ENCODE measurements at regions not wholly inside any gene's neighbourhood (a gene's known extent, or its start where the extent isn't known, plus 50 kb on each side); places are given as distances from the start of the nearest gene placed in this dataset.
A peak's percentile ranks its signal among the peaks of the same experiment; 100 is the strongest.

GRCh38 chrX:34749896-34750295, 92.8 kb upstream of the TMEM47 start:
- H3K27ac ChIP-seq (ENCODE audit: insufficient read depth, low read length): no peak overlapping the region
- no peaks in the 10 kb centered on the region for H3K79me2 ChIP-seq (ENCODE audit: control insufficient read depth, insufficient read depth, low read length)
- H3K4me2 ChIP-seq (ENCODE audit: extremely low read depth, insufficient read depth, low read length): no peak overlapping the region
- H3K9ac ChIP-seq (ENCODE audit: insufficient read depth, low read length): no peak overlapping the region
- H3K27me3 ChIP-seq (ENCODE audit: control insufficient read depth, insufficient read depth, low read length): no peaks in the 10 kb centered on the region
- no peaks in the 10 kb centered on the region for H3K4me1 ChIP-seq (ENCODE audit: control insufficient read depth, extremely low read depth, insufficient read depth, low read length)
- no peak for TF ChIP-seq CTCF (conservative IDR thresholded peaks at IDR 0.05 in 1 of 2, IDR thresholded peaks at IDR 0.05 in 1 of 2; ENCODE audit: low read depth in 1 of 2, low read length in 2 of 2)
- TF ChIP-seq EZH2 (IDR thresholded peaks at IDR 0.05; ENCODE audit: low read length, missing control alignments): no peak
- H2AFZ ChIP-seq (ENCODE audit: low read length): no peak overlapping the region
- H4K20me1 ChIP-seq (ENCODE audit: control insufficient read depth, extremely low read depth, insufficient read depth, low read length): no peaks in the 10 kb centered on the region
- no peak for DNase-seq (ENCODE audit: low read depth in 2 of 2)
- H3K9me3 ChIP-seq (ENCODE audit: control insufficient read depth, insufficient read depth, low read depth, low read length): no peaks in the 10 kb centered on the region
- no peak overlapping the region for H3K4me3 ChIP-seq (replicated peaks in 1 of 4; ENCODE audit: control extremely low read depth in 1 of 4, insufficient read depth in 1 of 4, low read depth in 3 of 4, low read length in 4 of 4)
- H3K36me3 ChIP-seq (ENCODE audit: control insufficient read depth, insufficient read depth, low read length): no peaks in the 10 kb centered on the region

- no peak overlapping the region for H3K9ac ChIP-seq (ENCODE audit: insufficient read depth, low read length)
- H3K4me1 ChIP-seq (ENCODE audit: control insufficient read depth, extremely low read depth, insufficient read depth, low read length): no peaks in the 10 kb centered on the region
- H3K4me2 ChIP-seq (ENCODE audit: extremely low read depth, insufficient read depth, low read length): no peak overlapping the region
- H3K27me3 ChIP-seq (ENCODE audit: control insufficient read depth, insufficient read depth, low read length): no peaks in the 10 kb centered on the region
- no peaks in the 10 kb centered on the region for H3K9me3 ChIP-seq (ENCODE audit: control insufficient read depth, insufficient read depth, low read depth, low read length)
- H4K20me1 ChIP-seq (ENCODE audit: control insufficient read depth, extremely low read depth, insufficient read depth, low read length): no peaks in the 10 kb centered on the region
- H3K27ac ChIP-seq (ENCODE audit: insufficient read depth, low read length): no peak overlapping the region
- no peak overlapping the region for H2AFZ ChIP-seq (ENCODE audit: low read length)
- peak in 1 of 2 donors; percentile 43 for DNase-seq (ENCODE audit: low read depth in 2 of 2)
- H3K4me3 ChIP-seq (replicated peaks in 1 of 4; ENCODE audit: control extremely low read depth in 1 of 4, insufficient read depth in 1 of 4, low read depth in 3 of 4, low read length in 4 of 4): no peak overlapping the region
- no peaks in the 10 kb centered on the region for H3K79me2 ChIP-seq (ENCODE audit: control insufficient read depth, insufficient read depth, low read length)
- H3K36me3 ChIP-seq (ENCODE audit: control insufficient read depth, insufficient read depth, low read length): no peaks in the 10 kb centered on the region
- TF ChIP-seq EZH2 (IDR thresholded peaks at IDR 0.05; ENCODE audit: low read length, missing control alignments): no peak
- no peak for TF ChIP-seq CTCF (conservative IDR thresholded peaks at IDR 0.05 in 1 of 2, IDR thresholded peaks at IDR 0.05 in 1 of 2; ENCODE audit: low read depth in 1 of 2, low read length in 2 of 2)
These were observed 107.8 kb upstream of the TMEM47 start for GRCh38 chrX:34764852-34765361.

GRCh38 chrX:34768290-34768689, 111.2 kb upstream of the TMEM47 start:
- Histone ChIP-seq H3K27ac (ENCODE audit: insufficient read depth, low read length) (no peak overlapping the region), H3K9me3 (ENCODE audit: control insufficient read depth, insufficient read depth, low read depth, low read length) (no peaks in the 10 kb centered on the region), H3K4me1 (ENCODE audit: control insufficient read depth, extremely low read depth, insufficient read depth, low read length) (no peaks in the 10 kb centered on the region), H4K20me1 (ENCODE audit: control insufficient read depth, extremely low read depth, insufficient read depth, low read length) (no peaks in the 10 kb centered on the region), H3K4me3 (replicated peaks in 1 of 4; ENCODE audit: control extremely low read depth in 1 of 4, insufficient read depth in 1 of 4, low read depth in 3 of 4, low read length in 4 of 4) (no peak overlapping the region), H3K9ac (ENCODE audit: insufficient read depth, low read length) (no peak overlapping the region), H3K4me2 (ENCODE audit: extremely low read depth, insufficient read depth, low read length) (no peak overlapping the region), H3K79me2 (ENCODE audit: control insufficient read depth, insufficient read depth, low read length) (no peaks in the 10 kb centered on the region), H3K36me3 (ENCODE audit: control insufficient read depth, insufficient read depth, low read length) (no peaks in the 10 kb centered on the region), H3K27me3 (ENCODE audit: control insufficient read depth, insufficient read depth, low read length) (no peaks in the 10 kb centered on the region), H2AFZ (ENCODE audit: low read length) (no peak overlapping the region)
- DNase-seq (ENCODE audit: low read depth in 2 of 2): no peak
- TF ChIP-seq CTCF (conservative IDR thresholded peaks at IDR 0.05 in 1 of 2, IDR thresholded peaks at IDR 0.05 in 1 of 2; ENCODE audit: low read depth in 1 of 2, low read length in 2 of 2): no peak
- TF ChIP-seq EZH2 (IDR thresholded peaks at IDR 0.05; ENCODE audit: low read length, missing control alignments): no peak
